ENCODE measurements at regions not wholly inside any gene's neighbourhood (a gene's known extent, or its start where the extent isn't known, plus 50 kb on each side); places are given as distances from the start of the nearest gene placed in this dataset.

- no peak for DNase-seq
These were observed 85.7 kb downstream of the COPS8 start for GRCh38 chr2:237171396-237171795.

GRCh38 chr2:237171881-237172280 lies 86.2 kb downstream of the COPS8 start:
- DNase-seq = no peak

- no peak for DNase-seq
These were observed 91.4 kb downstream of the COPS8 start for GRCh38 chr2:237177052-237177451.

GRCh38 chr2:237177986-237178385 lies 92.3 kb downstream of the COPS8 start:
- no peak for DNase-seq

- DNase-seq = no peak
These were observed 92.7 kb downstream of the COPS8 start for GRCh38 chr2:237178396-237178795.

- no peak for DNase-seq
These were observed 93.5 kb downstream of the COPS8 start for GRCh38 chr2:237179161-237179560.

- no peak for DNase-seq
These were observed 94.5 kb downstream of the COPS8 start for GRCh38 chr2:237180187-237180586.

- DNase-seq = no peak
These were observed 95.3 kb downstream of the COPS8 start for GRCh38 chr2:237180987-237181386.

- no peak for DNase-seq
These were observed 96.2 kb downstream of the COPS8 start for GRCh38 chr2:237181844-237182243.

- no peak for DNase-seq
These were observed 96.9 kb downstream of the COPS8 start for GRCh38 chr2:237182422-237183123.

GRCh38 chr2:237184192-237184918 lies 98.7 kb downstream of the COPS8 start:
- DNase-seq = no peak

- no peak for DNase-seq
These were observed 99.3 kb downstream of the COPS8 start for GRCh38 chr2:237184919-237185552.

- DNase-seq = no peak
These were observed 99.8 kb downstream of the COPS8 start for GRCh38 chr2:237185553-237185925.

GRCh38 chr2:237189799-237190198 lies 104.1 kb downstream of the COPS8 start:
- no peak for DNase-seq

- no peak for DNase-seq
These were observed 105.5 kb downstream of the COPS8 start for GRCh38 chr2:237190966-237191713.

GRCh38 chr2:237191714-237192081 lies 106.0 kb downstream of the COPS8 start:
- no peak for DNase-seq

GRCh38 chr2:237192881-237193280 lies 107.2 kb downstream of the COPS8 start:
- DNase-seq = no peak

GRCh38 chr2:237193436-237193835 lies 107.7 kb downstream of the COPS8 start:
- DNase-seq = no peak

GRCh38 chr2:237194081-237194480 lies 108.4 kb downstream of the COPS8 start:
- no peak for DNase-seq

- DNase-seq = no peak
These were observed 109.2 kb downstream of the COPS8 start for GRCh38 chr2:237194906-237195305.

- DNase-seq = no peak
These were observed 109.9 kb downstream of the COPS8 start for GRCh38 chr2:237195396-237196120.

GRCh38 chr2:237196409-237196808 lies 110.7 kb downstream of the COPS8 start:
- DNase-seq = no peak
